HFFc6 (cell line): ENCODE measurements at regions not wholly inside any gene's neighbourhood (a gene's known extent, or its start where the extent isn't known, plus 50 kb on each side); places are given as distances from the start of the nearest gene placed in this dataset.
A peak's percentile ranks its signal among the peaks of the same experiment; 100 is the strongest.

Experiments used
- DNase-seq: peaks from one replicate; pipeline ENCODE4 v3.0.0-alpha.2; 2018
- H3K27ac Mint-ChIP-seq: 2 replicates; pipeline ENCODE4 v1.8.0; 2020; ENCODE audit warnings: mild to moderate bottlenecking, mixed read lengths
- H3K27me3 Mint-ChIP-seq: 2 replicates; pipeline ENCODE4 v1.8.0; 2021; ENCODE audit warnings: mild to moderate bottlenecking, moderate library complexity, mixed read lengths; ENCODE audit not compliant: insufficient read depth
- H3K36me3 Mint-ChIP-seq: 2 replicates; pipeline ENCODE4 v1.8.0; 2021; ENCODE audit warnings: low read depth, mixed read lengths
- H3K4me1 Mint-ChIP-seq: 2 replicates; pipeline ENCODE4 v1.8.0; 2020; ENCODE audit warnings: low read depth, mixed read lengths
- H3K4me3 Mint-ChIP-seq: 2 replicates; pipeline ENCODE4 v1.8.0; 2020; ENCODE audit warnings: mild to moderate bottlenecking, moderate library complexity, mixed read lengths
- H3K9me3 Mint-ChIP-seq: 2 replicates; pipeline ENCODE4 v1.8.0; 2020; ENCODE audit warnings: mild to moderate bottlenecking, mixed read lengths
- CTCF ChIP-seq: fragments of 200-600 bp; sonication (generic); IDR thresholded peaks from 2 replicates; pipeline ENCODE4 v1.5.0; 2021; ENCODE audit warnings: antibody characterized with exemption, mild to moderate bottlenecking

GRCh38 chr18:31241900-31242409, 76.0 kb upstream of the DSG1 start:
- no peak overlapping the region for H3K27ac Mint-ChIP-seq

GRCh38 chr18:31243740-31244512, 74.0 kb upstream of the DSG1 start:
- Mint-ChIP-seq H3K36me3 (no peaks in the 10 kb centered on the region), H3K9me3 (peaks cover 53% of the 10 kb centered on the region), H3K27ac (no peak overlapping the region), H3K27me3 (no peaks in the 10 kb centered on the region; the same call in 1 of the 2 replicates), H3K4me1 (no peaks in the 10 kb centered on the region), H3K4me3 (no peak overlapping the region)
- DNase-seq = no peak
- TF ChIP-seq CTCF = no peak

More at GRCh38 chr18:31241900-31242409, 76.0 kb upstream of the DSG1 start:
- no peak for DNase-seq
- peak; percentile 41; the same call in 1 of the 2 replicates for TF ChIP-seq CTCF
- Mint-ChIP-seq H3K27me3 (no peaks in the 10 kb centered on the region; the same call in 1 of the 2 replicates), H3K4me1 (no peaks in the 10 kb centered on the region), H3K4me3 (no peak overlapping the region), H3K36me3 (no peaks in the 10 kb centered on the region), H3K9me3 (peaks cover 40% of the 10 kb centered on the region)

- Mint-ChIP-seq H3K27ac (no peak overlapping the region), H3K36me3 (no peaks in the 10 kb centered on the region), H3K4me1 (no peaks in the 10 kb centered on the region), H3K27me3 (no peaks in the 10 kb centered on the region; the same call in 1 of the 2 replicates), H3K9me3 (peaks cover 57% of the 10 kb centered on the region), H3K4me3 (no peak overlapping the region)
- TF ChIP-seq CTCF = no peak
- no peak for DNase-seq
Measured at GRCh38 chr18:31244771-31245394, 73.1 kb upstream of the DSG1 start.

GRCh38 chr18:31245820-31246219, 72.1 kb upstream of the DSG1 start:
- Mint-ChIP-seq H3K27me3 (no peaks in the 10 kb centered on the region; the same call in 1 of the 2 replicates), H3K36me3 (no peaks in the 10 kb centered on the region), H3K4me3 (no peak overlapping the region), H3K4me1 (no peaks in the 10 kb centered on the region), H3K27ac (no peak overlapping the region), H3K9me3 (peaks cover 57% of the 10 kb centered on the region)
- DNase-seq = no peak
- no peak for TF ChIP-seq CTCF

GRCh38 chr18:31246460-31246859, 71.5 kb upstream of the DSG1 start:
- DNase-seq = no peak
- no peak overlapping the region for H3K4me3 Mint-ChIP-seq
- H3K9me3 Mint-ChIP-seq = peaks cover 57% of the 10 kb centered on the region
- no peaks in the 10 kb centered on the region for H3K4me1 Mint-ChIP-seq
- H3K36me3 Mint-ChIP-seq = no peaks in the 10 kb centered on the region
- H3K27me3 Mint-ChIP-seq = no peaks in the 10 kb centered on the region; the same call in 1 of the 2 replicates
- TF ChIP-seq CTCF = no peak
- no peak overlapping the region for H3K27ac Mint-ChIP-seq
